ENCODE measurements at regions not wholly inside any gene's neighbourhood (a gene's known extent, or its start where the extent isn't known, plus 50 kb on each side); places are given as distances from the start of the nearest gene placed in this dataset.

- Histone ChIP-seq H3K27me3 (ENCODE audit: control insufficient read depth, insufficient read depth, low read length) (no peaks in the 10 kb centered on the region; the same call in 1 of the 2 replicates), H3K4me1 (ENCODE audit: control insufficient read depth, insufficient read depth, low read length) (no peaks in the 10 kb centered on the region), H3K4me3 (ENCODE audit: low read depth in 2 of 2, low read length in 2 of 2) (no peak overlapping the region), H3K36me3 (ENCODE audit: control insufficient read depth, insufficient read depth, low read length) (no peaks in the 10 kb centered on the region), H3K27ac (ENCODE audit: low read length) (no peak overlapping the region), H3K9me3 (ENCODE audit: control insufficient read depth, insufficient read depth, low read depth, low read length) (no peaks in the 10 kb centered on the region)
- intact Hi-C loops (cut with micrococcal nuclease; ENCODE audit: unreplicated experiment) (no loop called here), in situ Hi-C loops (cut with HindIII; ENCODE audit: low pct_unique_long_range_greater_than_20kb, low sequenced_read_pairs) (no loop called here)
- ChIA-PET CTCF (no interaction called here), POLR2A (no interaction called here)
- no TSS peak for BruUV-seq (replicated peaks)
- ATAC-seq, result no peak
- no peak for DNase-seq (ENCODE audit: low read depth, low spot score)
- no peak for TF ChIP-seq SIN3A (IDR thresholded peaks at IDR 0.05; ENCODE audit: borderline replicate concordance, insufficient read depth, low read depth, low read length)
- TF ChIP-seq TCF7L2 (IDR thresholded peaks at IDR 0.05; ENCODE audit: low read depth, low read length), result no peak
- TF ChIP-seq, protein P1, sequence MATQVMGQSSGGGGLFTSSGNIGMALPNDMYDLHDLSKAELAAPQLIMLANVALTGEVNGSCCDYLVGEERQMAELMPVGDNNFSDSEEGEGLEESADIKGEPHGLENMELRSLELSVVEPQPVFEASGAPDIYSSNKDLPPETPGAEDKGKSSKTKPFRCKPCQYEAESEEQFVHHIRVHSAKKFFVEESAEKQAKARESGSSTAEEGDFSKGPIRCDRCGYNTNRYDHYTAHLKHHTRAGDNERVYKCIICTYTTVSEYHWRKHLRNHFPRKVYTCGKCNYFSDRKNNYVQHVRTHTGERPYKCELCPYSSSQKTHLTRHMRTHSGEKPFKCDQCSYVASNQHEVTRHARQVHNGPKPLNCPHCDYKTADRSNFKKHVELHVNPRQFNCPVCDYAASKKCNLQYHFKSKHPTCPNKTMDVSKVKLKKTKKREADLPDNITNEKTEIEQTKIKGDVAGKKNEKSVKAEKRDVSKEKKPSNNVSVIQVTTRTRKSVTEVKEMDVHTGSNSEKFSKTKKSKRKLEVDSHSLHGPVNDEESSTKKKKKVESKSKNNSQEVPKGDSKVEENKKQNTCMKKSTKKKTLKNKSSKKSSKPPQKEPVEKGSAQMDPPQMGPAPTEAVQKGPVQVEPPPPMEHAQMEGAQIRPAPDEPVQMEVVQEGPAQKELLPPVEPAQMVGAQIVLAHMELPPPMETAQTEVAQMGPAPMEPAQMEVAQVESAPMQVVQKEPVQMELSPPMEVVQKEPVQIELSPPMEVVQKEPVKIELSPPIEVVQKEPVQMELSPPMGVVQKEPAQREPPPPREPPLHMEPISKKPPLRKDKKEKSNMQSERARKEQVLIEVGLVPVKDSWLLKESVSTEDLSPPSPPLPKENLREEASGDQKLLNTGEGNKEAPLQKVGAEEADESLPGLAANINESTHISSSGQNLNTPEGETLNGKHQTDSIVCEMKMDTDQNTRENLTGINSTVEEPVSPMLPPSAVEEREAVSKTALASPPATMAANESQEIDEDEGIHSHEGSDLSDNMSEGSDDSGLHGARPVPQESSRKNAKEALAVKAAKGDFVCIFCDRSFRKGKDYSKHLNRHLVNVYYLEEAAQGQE (IDR thresholded peaks at IDR 0.05; ENCODE audit: insufficient read depth in 1 of 2, low read depth in 2 of 2, low read length in 1 of 2), result no peak
- TF ChIP-seq POLR2AphosphoS5 (IDR thresholded peaks at IDR 0.05; ENCODE audit: low read depth, low read length), result no peak
- no peak for TF ChIP-seq CTCF (IDR thresholded peaks at IDR 0.05)
Observed at GRCh38 chr6:8750627-8751026, 315.3 kb upstream of the SLC35B3 start.

DNA sequence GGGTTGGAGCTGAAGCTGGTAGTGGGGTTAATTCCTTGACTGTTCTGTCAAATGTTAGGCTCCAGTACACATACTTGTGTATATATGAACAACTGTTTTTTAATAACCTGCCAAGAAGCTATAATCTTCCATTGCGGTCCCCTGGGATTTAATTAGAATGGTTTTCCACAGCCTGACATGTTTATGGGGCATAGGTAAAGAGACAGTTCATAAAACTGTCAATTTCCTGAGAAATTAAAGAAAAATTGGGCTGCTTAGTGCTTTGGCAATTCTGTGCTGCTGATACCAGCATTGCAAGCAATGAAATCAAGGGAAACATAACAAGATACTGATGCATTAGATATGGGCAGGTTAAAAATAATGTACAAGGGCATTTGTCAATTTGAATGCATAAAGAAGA is 314.1 kb upstream of the SLC35B3 start:
- H3K9me3 ChIP-seq (ENCODE audit: control insufficient read depth, insufficient read depth, low read depth, low read length), result no peaks in the 10 kb centered on the region
- BruUV-seq (replicated peaks), result no TSS peak
- ChIA-PET CTCF (no interaction called here), POLR2A (no interaction called here)
- H3K27ac ChIP-seq (ENCODE audit: low read length), result no peak overlapping the region
- intact Hi-C loops (cut with micrococcal nuclease; ENCODE audit: unreplicated experiment) (no loop called here), in situ Hi-C loops (cut with HindIII; ENCODE audit: low pct_unique_long_range_greater_than_20kb, low sequenced_read_pairs) (no loop called here)
- ATAC-seq (no peak), DNase-seq (ENCODE audit: low read depth, low spot score) (no peak)
- no peaks in the 10 kb centered on the region; the same call in 1 of the 2 replicates for H3K27me3 ChIP-seq (ENCODE audit: control insufficient read depth, insufficient read depth, low read length)
- TF ChIP-seq SIN3A (IDR thresholded peaks at IDR 0.05; ENCODE audit: borderline replicate concordance, insufficient read depth, low read depth, low read length) (no peak), POLR2AphosphoS5 (IDR thresholded peaks at IDR 0.05; ENCODE audit: low read depth, low read length) (no peak), TCF7L2 (IDR thresholded peaks at IDR 0.05; ENCODE audit: low read depth, low read length) (no peak), CTCF (IDR thresholded peaks at IDR 0.05) (no peak)
- TF ChIP-seq, protein P1 (IDR thresholded peaks at IDR 0.05; ENCODE audit: insufficient read depth in 1 of 2, low read depth in 2 of 2, low read length in 1 of 2), result no peak
- no peaks in the 10 kb centered on the region for H3K36me3 ChIP-seq (ENCODE audit: control insufficient read depth, insufficient read depth, low read length)
- no peak overlapping the region for H3K4me3 ChIP-seq (ENCODE audit: low read depth in 2 of 2, low read length in 2 of 2)
- no peaks in the 10 kb centered on the region for H3K4me1 ChIP-seq (ENCODE audit: control insufficient read depth, insufficient read depth, low read length)

Measured in Panc1 (cell line).